ENCODE measurements at regions not wholly inside any gene's neighbourhood (a gene's known extent, or its start where the extent isn't known, plus 50 kb on each side); places are given as distances from the start of the nearest gene placed in this dataset.

DNA sequence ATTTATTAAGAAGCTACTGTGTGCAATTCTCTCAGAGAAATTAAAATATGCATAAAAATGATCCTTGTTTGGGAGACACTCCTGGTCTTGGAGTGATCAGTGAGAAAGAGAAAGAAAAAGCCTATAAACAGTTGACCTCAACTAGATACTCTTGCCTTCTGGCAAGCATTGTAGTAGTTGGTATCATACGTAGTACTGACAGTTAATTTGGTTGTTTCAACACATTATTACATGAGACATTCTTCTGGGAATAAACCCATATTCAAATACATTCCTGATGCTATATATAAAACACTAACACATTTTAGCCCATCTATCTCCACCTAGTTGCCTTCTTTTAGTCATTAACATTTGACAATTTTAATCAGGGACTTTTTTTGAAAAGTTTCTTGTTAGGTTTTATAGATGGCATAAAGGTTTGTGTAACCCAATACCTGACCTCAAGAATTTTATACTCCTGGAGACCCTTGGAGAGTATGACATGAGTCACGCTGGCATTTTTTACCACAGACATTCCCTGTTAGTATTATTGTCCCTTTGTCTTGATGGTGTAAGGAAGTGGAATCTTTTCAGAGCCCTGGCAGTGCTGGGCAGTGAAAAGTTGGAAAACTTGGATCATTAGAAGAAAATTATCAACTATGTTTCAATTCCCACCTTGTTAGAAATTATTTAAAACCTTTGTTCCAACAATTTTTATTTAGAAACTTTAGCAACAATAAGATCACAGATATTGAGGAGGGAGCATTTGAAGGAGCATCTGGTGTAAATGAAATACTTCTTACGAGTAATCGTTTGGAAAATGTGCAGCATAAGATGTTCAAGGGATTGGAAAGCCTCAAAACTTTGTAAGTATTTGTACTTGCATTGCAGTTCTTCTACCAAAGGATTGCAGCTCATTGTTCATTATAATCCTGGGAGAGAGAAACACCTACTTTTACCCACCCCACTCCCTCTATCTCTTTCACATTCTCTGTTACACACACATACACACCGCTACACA, 167.1 kb upstream of the PACRGL start:
- no peak for DNase-seq

DNA sequence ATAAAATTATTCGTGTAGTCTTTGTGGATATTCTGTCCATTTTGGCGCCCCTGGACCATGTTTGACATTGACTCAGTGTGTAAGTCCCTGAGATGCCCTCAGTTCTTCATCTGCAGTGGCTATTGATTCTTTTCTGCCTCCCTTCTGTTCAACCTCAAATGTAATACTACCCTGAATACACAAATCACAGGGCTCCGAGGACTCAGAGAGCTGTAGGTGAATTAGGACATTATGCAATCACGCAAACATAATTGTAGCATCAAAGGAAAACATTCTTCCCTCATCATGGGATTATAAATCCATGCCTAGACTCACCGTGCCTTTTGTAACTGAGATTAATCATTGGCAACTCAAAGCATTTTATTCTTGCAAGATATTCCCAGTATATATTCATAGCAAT, 161.4 kb upstream of the PACRGL start:
- DNase-seq: no peak

DNA sequence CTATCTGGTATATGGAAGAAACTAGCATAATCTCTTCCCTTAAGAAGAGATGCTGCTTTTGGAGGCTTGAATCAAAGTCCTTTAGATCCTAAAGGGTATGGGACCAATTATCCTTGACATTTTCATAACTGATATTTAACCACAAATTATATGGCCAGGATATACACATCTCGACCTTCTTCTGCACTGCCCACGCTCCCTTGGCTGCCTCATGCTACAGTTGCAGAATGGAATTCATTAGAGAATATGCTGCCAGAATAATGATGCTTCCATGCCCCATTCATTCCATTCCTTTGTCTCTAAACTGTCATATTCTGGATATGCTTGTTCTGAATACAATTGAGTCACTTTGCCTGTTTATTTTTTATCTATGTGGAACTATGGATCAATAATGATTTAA, 157.1 kb upstream of the PACRGL start:
- DNase-seq: no peak

DNA sequence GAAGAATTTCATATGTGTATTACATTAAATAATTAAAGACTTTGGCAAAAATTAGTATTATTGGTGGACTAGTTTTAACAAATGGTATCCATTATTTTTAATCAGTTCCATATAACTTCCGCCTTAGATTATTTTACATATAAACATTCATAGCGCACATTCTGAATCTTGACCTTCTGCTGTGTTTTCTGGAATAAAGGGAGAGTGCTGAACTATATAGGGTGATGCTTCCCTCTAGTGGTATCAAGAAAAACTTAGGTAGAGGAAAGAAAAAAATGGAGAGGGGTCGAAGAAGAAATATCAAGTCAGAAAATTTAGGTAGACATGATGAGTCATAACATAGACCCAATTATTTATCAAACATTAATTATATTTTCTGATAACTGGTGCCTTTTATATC, 155.6 kb upstream of the PACRGL start:
- DNase-seq: no peak

DNA sequence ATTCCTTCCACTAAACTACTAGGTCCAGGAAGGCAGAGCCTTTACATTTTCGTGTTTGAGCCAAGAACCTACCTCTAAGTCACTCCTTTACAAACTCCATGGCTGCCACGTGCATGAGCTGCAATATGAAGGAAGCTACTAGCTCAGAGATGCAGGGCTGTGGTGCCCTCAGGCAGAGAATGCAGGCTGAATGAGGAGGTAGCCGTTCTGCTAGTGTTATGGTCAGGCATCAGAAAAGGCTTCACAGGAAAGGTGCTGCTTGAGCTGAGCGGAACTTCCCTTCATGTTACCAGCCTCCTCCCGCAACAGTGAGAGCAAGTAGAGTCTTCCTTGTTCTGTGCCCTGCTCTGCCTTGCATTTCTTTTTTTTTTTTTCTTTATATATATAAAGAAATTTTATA, 148.3 kb upstream of the PACRGL start:
- DNase-seq: no peak

DNA sequence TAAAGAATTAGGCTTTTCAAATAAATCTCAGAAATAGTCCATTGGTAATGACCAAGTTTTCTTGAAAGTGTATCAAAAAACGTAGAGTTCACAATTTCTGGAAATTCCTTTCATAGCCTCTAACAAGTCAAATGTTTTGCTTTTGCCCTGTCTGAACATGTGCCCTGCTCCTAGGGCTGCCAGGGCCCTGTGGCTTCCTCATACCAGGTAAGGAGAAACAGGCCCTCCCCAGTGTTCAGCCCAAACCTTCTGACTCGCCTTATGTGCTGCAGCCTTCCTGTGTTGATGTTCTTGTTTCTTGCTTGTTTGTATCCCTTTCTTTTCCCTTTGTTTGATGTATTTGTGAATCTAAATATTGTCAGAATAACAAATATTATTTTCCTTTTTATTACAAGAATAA, 146.1 kb upstream of the PACRGL start:
- no peak for DNase-seq

DNA sequence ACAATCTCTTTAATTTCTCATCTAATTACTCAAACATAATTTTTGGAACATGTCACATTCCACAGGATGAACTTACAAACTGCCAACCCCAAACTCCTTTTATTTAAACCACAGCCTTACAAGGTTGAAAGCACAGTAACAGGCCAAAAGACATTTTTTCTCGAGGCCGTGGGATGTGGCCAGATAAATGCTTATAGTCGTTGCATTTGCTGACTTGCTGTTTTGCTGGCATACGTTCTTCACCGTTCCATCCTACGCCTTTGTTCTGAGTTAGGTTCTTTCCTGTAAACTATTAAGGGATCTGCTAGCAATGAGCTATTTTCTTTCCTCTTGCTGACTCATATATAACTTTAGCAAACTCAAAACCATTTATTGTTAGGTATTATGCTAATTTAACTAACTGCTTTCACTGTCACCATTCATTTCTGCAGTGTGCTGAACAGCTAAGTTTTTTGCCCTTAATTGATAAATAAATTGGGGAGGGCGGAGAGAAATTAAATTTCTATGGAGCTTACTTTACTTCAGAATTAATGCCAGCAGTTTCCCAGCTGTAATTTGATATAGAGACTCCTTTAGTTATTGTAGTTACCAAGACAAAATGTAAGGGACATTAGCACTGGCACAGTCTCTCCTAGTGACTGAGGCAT, 135.1 kb upstream of the PACRGL start:
- no peak for DNase-seq

DNA sequence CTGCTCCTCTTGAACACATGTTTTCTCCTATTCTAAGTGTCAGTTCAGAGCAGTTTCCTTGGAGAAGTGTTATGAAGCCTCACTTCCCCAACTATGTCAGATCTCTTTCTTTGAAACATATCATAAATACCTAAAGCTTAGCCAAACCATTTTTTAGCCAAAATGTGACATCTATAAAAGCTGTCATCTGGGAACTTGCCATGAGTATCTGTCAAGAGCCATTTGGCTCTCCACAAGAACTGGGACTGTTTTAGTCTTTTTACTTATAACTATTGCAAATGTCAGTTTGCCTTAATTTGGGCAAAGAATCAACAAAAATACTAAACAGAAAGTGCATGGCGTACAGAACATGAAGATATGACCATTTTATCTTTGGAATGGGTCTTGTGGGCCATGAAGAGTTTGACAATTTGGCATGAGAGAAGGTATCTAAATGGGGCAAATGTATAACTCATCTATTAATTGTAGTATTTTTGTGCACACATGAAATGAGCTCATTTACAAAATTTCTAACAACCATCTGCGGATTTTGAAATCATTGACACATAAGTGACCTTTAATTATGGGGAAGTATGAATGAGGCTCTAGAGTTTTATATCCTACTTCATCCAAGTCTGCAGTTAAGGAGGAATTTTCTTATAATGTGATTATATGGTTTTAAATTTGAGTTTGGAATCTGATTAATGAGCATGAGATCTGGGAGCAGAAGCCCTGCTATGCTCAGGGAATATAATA, 129.1 kb upstream of the PACRGL start:
- no peak for DNase-seq

DNA sequence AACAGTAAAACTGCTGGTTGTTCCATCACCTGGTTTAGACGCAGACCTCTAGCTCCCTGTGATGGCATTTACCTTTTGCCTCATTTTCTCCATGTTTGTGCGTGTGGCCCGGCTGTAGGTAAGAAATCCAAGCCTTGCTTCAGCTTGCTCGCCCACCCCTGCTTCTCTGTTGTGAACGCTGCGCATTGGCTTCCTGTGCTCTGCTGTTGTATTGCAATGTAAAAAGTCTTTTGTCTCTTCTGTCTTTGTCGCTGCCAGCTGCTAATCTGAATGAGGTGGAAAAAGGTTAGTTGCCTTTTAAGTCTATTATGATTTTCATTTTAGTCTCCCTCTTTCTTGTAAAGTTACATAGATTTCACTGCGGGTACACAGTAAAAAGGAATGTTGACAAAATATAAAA, 127.3 kb upstream of the PACRGL start:
- DNase-seq: no peak

DNA sequence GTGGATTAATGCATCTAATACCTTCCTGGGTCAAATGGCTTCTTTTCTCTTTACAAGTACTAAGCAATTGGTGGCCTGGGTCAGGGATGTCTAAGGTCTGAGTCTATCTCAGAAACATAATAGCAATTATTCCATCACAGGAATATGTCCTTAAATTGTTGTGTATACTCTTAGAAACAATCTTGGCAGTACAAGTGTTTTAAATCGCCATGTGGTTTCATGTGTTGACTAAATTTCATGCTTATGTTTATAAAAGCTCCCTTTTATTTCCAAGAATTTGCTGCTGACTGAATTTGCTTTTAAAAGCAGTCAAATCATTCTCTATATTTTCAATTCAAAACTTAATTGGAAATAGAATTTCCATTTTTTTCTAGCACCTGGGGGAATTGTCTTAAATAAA, 125.3 kb upstream of the PACRGL start:
- no peak for DNase-seq

DNA sequence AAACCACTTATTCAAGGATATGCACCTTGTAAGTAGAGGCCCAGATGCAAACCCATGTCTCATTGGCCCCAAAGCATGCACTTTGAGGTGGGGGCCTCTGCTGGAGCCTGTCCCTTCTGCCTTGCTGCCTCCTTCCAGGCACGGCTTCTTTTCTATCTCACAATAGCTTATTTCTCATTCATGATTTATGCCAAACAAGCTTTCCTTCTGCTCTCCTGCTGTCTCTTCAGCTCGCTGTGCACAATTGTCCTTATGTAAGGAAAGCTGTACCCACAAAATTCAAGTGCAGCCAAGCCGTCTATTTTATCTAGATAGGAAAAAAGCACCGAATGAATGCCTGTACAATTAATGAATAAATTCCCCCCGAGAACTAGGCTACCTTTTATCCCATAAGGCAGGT, 124.8 kb upstream of the PACRGL start:
- no peak for DNase-seq

DNA sequence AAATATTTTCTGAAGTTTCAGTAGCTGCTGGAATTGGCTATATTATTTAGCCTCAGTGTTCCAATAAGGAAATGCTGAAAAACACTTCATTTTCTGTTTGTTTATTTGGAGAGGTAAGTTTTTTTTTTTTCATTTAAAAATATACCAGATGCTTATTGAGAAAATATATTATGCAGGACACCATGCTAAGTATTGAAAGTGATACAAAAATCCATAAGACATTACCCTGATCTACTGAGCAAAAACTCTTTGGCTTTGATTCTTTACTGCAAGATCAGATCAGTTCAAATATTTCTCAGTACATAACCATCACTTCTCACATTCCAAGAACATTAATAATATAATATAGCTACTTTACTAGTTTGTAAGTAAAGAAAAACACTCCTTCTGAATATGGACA, 123.4 kb upstream of the PACRGL start:
- DNase-seq: no peak

DNA sequence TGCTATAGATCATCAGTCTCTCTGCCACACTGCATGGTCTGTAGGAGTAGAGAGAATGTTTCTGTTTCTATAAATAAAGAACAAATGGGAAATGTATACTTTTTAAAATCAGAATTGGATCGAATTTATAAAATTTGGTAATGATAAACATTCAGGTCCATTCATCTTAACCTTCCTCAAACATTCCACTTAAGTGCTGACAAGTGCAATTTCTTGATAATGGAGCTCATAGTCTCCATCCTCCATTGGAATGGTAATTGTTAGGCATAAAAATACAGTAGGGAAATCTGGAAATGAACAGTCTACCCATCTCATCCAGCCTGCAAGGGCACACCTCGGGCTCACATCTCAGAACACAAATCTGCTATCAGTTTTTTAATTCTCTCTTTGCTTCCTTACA, 122.6 kb upstream of the PACRGL start:
- DNase-seq: no peak

DNA sequence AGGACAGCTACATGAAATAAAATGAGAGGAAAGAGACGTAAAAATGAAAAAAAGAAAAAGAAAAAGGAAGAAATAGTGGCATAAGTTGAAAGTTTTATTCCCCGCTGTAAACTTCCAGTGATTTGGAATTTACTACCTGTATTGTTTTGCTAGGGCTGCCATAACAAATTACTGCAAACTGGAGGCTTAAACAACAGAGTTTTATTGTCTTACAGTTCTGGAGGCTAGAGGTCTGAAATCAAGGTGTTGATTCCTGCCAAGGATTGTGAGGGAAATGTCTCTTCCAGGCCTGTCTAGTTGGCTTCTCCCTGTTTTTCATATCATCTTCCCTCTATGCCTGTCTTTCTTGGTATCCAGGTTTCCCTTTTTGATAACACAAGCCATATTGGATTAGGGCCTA, 119.4 kb upstream of the PACRGL start:
- no peak for DNase-seq

DNA sequence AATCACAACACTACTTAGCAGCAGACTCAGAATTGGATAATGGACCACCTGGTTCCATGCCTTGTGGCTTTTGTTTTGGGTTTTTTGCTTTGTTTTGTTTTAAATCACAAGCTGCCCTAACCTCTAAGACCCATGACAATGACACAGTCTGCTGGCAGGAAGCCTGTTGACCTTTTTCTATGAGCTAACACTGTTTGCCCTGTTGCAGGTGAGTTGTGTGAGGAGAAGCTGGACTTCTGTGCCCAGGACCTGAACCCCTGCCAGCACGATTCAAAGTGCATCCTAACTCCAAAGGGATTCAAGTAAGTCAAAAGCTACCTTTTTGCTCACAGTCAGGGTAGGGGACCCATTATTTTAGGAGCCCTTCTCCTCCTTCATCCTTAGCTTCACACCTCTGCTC, 110.8 kb upstream of the PACRGL start:
- peak; percentile 50 for DNase-seq

DNA sequence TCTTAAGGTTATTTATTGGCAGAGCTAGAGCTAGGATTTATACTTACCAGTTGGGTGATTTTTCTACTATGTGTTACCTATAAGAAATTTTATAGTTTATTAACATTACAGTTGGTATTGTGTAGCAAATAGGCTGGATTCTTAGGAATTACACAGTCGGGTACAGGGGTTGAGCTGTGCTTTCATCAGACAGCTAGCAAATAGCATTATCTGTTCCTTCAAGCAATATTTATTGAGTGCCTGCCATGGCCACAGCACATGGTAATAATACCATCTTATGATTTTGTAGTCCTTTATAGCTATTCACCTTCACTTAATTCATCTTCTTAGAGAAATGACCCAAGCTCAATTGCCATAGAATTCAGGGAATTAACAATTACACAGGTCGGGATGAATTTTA, 109.4 kb upstream of the PACRGL start:
- DNase-seq: no peak

DNA sequence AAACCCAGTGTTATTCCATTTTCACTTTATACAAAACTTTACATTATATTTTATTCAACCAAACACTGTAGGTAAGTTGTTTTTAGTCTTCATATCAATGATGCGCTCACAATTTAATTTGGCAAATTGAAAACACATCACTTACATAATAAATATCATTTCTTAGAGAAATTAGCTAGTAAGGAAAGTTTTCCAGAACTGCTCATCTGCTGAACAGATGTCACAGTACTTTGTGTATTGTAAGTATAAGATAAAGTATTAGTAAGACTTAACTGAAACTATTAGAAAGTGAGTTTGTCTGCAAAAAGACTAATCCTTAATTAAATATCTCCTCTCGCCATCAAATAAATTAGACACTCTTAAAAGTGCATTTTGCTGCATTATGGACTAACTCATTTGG, 108.7 kb upstream of the PACRGL start:
- DNase-seq: no peak

DNA sequence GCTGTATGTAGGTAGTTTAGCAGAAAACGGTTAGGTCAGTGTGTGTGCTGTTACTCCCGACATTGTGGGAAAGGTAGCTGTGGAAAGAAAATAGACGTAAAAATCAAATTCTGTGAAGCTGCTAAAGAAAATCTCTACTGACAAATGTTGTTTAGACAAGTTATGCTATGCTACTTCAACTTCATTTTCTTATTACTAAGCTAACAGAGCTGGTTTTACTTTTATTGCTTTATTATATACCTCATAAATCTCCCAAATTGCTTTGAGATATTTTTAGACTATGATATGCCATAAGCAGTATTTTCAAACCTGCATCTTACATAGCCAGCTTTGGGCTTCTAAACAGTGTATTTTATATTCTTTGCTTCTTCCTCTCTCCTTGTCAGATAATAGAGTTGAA, 108.2 kb upstream of the PACRGL start:
- DNase-seq: no peak

DNA sequence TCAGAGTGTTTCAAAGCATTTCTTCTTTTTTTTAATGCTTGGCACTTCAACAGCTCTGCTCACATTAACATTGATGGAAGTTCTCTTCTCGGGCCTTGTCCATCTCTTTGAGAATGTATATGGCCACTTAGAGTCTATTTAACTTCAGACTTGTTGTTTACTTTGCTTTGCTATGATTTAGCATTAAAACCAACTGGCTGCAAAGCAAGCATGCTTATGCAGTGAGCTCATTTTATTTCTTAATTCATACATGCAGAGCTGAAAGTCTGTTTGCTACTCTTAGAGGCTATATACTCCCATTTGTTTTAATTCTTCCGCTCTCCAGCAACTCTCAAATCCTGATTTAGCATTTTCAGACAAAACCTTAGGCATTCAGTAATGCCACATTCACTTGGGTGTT, 107.6 kb upstream of the PACRGL start:
- no peak for DNase-seq

DNA sequence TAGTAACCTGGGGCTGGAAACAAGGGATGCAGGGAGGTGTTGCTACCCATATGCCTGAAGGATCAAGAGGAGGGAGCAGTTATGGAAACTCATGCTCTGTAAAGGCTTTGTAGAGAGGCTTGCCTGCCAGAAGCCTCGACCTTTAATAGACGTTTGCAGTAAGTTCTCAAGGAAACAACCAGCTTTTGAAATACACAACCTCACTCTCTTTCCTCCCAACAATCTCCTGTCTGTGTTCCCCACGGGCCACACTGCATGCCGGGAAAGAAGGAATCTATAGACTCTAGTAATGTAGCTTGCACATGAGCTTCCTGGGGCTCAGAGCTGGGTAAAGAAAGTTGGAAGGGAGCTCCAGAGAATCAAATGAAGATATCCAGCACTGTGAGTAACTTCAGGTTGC, 101.6 kb upstream of the PACRGL start:
- DNase-seq: no peak

DNA sequence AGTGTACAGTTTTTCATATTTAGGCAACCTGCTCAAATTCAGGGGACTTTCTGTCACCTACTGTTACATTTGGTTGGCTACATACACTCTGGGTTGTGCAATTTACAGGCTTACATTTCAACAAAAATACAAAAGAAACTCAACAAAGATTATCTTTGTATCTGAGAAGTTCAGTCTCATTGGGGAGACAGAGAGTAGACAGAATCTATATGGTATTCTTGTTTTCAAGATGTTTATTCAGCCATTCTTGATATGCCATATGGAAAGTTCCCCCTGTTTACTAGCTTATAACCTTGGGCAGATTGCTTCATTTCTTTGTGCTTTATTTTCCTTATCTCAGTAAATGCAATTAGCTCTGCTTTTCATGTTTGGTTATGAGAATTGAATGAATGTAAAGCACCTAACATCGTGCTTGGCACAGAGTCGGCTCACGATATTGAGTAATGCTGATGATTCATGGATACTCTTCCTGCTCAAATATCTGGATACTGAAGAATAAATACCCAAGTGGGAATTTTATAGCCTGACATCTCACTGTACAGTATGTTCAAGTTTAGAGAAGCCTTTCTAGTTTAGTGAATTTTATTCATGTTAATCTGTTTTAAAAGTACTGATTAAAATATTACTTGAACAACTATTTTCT, 96.5 kb upstream of the PACRGL start:
- no peak for DNase-seq

DNA sequence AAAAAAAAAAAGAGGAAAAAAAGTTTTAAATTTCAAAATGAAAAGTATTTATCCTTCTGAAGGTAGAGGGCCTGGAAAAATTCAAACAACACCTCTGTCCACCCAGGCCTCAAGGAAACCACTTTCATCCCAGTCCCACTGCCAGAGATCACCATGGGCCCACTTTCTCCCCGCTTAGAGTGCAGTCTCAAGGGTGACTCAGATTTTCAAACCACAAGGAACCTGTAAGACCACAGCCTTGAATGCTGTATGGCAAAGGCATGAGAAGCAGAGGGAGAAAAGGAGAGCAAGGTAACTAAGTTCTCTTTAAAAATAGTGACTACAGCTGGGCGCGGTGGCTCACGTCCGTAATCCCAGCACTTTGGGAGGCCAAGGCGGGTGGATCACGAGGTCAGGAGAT, 87.9 kb upstream of the PACRGL start:
- DNase-seq: no peak

DNA sequence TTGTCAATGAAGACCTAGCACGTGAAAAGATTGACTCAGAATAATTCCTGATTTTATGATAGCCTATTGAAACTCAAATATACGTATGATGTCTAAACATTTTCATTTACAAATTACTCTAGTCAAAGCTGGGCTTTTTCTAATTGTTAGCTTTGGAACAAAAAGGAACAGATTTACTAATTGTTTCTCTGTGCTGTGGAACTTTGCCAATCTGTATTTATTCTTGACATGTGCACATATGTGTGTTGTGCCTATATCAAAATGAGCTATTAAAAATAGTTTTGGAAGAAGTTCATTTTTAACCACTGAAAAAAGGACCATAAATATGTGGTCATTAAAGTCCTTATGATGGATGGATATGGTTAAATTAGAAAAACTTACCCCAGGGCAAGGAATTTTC, 85.4 kb upstream of the PACRGL start:
- DNase-seq: no peak

Data from NCI-H774 (cell line).